H9 (cell line): ENCODE measurements at regions not wholly inside any gene's neighbourhood (a gene's known extent, or its start where the extent isn't known, plus 50 kb on each side); places are given as distances from the start of the nearest gene placed in this dataset.
"Not testable (repeated sequence)": the region's sequence is repeated elsewhere in the genome, so short reads cannot be mapped to it uniquely, and the experiment has no call there.

Source experiments
- DNase-seq: peaks from one replicate; pipeline ENCODE4 v3.0.0-alpha.2; 2017
- H2AFZ ChIP-seq: one replicate; pipeline ENCODE4 v1.6.1; 2013; ENCODE audit warnings: mild to moderate bottlenecking, low read length, control low read depth, moderate library complexity
- H2AK5ac ChIP-seq: 2 replicates; pipeline ENCODE4 v1.6.1; 2013; ENCODE audit warnings: low read length, control low read depth, mixed read lengths; ENCODE audit not compliant: insufficient read length
- H2BK120ac ChIP-seq: one replicate; pipeline ENCODE4 v1.6.1; 2013; ENCODE audit warnings: low read depth, mild to moderate bottlenecking, low read length, control low read depth, inconsistent platforms; ENCODE audit not compliant: poor library complexity, severe bottlenecking
- H2BK12ac ChIP-seq: 2 replicates; pipeline ENCODE4 v1.6.1; 2013; ENCODE audit warnings: low read length, control low read depth, mixed read lengths, low read depth; ENCODE audit not compliant: insufficient read length
- H2BK15ac ChIP-seq: 2 replicates; pipeline ENCODE4 v1.6.1; 2013; ENCODE audit warnings: low read depth, low read length, control low read depth
- H2BK20ac ChIP-seq: one replicate; pipeline ENCODE4 v1.6.1; 2013; ENCODE audit warnings: low read depth, mild to moderate bottlenecking, low read length, control low read depth, inconsistent platforms; ENCODE audit not compliant: poor library complexity, severe bottlenecking
- H2BK5ac ChIP-seq: 2 replicates; pipeline ENCODE4 v1.6.1; 2013; ENCODE audit warnings: low read length, control low read depth, mixed read lengths; ENCODE audit not compliant: insufficient read length
- H3K14ac ChIP-seq: 2 replicates; pipeline ENCODE4 v1.6.1; 2013; ENCODE audit warnings: low read length, control low read depth; ENCODE audit not compliant: insufficient read depth
- H3K18ac ChIP-seq: 2 replicates; pipeline ENCODE4 v1.6.1; 2013; ENCODE audit warnings: low read depth, mild to moderate bottlenecking, mixed read lengths, low read length, control low read depth; ENCODE audit not compliant: insufficient read length
- H3K23ac ChIP-seq: 2 replicates; pipeline ENCODE4 v1.6.1; 2013; ENCODE audit warnings: low read length, control low read depth, mixed read lengths, low read depth; ENCODE audit not compliant: insufficient read length
- H3K23me2 ChIP-seq: 2 replicates; pipeline ENCODE4 v1.6.1; 2013; ENCODE audit warnings: low read depth, mild to moderate bottlenecking, mixed read lengths, low read length, control low read depth; ENCODE audit not compliant: insufficient read length, poor library complexity, severe bottlenecking
- H3K27ac ChIP-seq: 2 replicates; pipeline ENCODE4 v1.5.1; 2013; ENCODE audit warnings: low read length, control low read depth, mixed read lengths, low read depth; ENCODE audit not compliant: insufficient read length
- H3K27me3 ChIP-seq: 2 replicates; pipeline ENCODE4 v1.6.1; 2013; ENCODE audit warnings: low read length, control low read depth, inconsistent platforms; ENCODE audit not compliant: insufficient read depth
- H3K4ac ChIP-seq: 2 replicates; pipeline ENCODE4 v1.6.1; 2013; ENCODE audit warnings: low read depth, mild to moderate bottlenecking, control low read depth, inconsistent platforms, low read length, moderate library complexity
- H3K4me1 ChIP-seq: 2 replicates; pipeline ENCODE4 v1.6.1; 2013; ENCODE audit warnings: low read length, control low read depth, inconsistent platforms; ENCODE audit not compliant: insufficient read depth
- H3K4me2 ChIP-seq: 2 replicates; pipeline ENCODE4 v1.6.1; 2013; ENCODE audit warnings: low read length, control low read depth, mixed read lengths; ENCODE audit not compliant: insufficient read length, insufficient read depth
- H3K56ac ChIP-seq: 2 replicates; pipeline ENCODE4 v1.6.1; 2013; ENCODE audit warnings: low read depth, mild to moderate bottlenecking, mixed read lengths, low read length, control low read depth; ENCODE audit not compliant: insufficient read length
- H3K79me1 ChIP-seq: 2 replicates; pipeline ENCODE4 v1.6.1; 2013; ENCODE audit warnings: low read depth, mild to moderate bottlenecking, moderate library complexity, low read length, control low read depth, inconsistent platforms; ENCODE audit not compliant: insufficient read depth, poor library complexity, severe bottlenecking
- H3K79me2 ChIP-seq: 2 replicates; pipeline ENCODE4 v1.6.1; 2013; ENCODE audit warnings: low read length, control low read depth, inconsistent platforms; ENCODE audit not compliant: insufficient read depth
- H3K9ac ChIP-seq: 2 replicates; pipeline ENCODE4 v1.6.1; 2013; ENCODE audit warnings: low read length, control low read depth, mixed read lengths; ENCODE audit not compliant: insufficient read length; ENCODE audit errors: extremely low read depth
- H3K9me3 ChIP-seq: one replicate; pipeline ENCODE4 v1.6.1; 2013; ENCODE audit warnings: low read depth, low read length, inconsistent platforms; ENCODE audit not compliant: control insufficient read depth
- H3T11ph ChIP-seq: one replicate; pipeline ENCODE4 v1.6.1; 2013; ENCODE audit warnings: mild to moderate bottlenecking, low read length, control low read depth, inconsistent platforms
- H4K20me1 ChIP-seq: one replicate; pipeline ENCODE4 v1.6.1; 2013; ENCODE audit not compliant: control insufficient read depth, insufficient read length, insufficient read depth
- H4K5ac ChIP-seq: 2 replicates; pipeline ENCODE4 v1.6.1; 2013; ENCODE audit warnings: low read depth, mild to moderate bottlenecking, mixed read lengths, low read length, control low read depth; ENCODE audit not compliant: insufficient read length
- H4K8ac ChIP-seq: replicated peaks from 2 replicates; pipeline ENCODE4 v1.6.1; 2013; ENCODE audit warnings: low read length, control low read depth, mixed read lengths, low read depth; ENCODE audit not compliant: insufficient read length
- H4K91ac ChIP-seq: 2 replicates; pipeline ENCODE4 v1.6.1; 2013; ENCODE audit warnings: low read depth, mild to moderate bottlenecking, moderate library complexity, mixed read lengths, low read length, control low read depth; ENCODE audit not compliant: insufficient read length
- H3K27ac Mint-ChIP-seq, 3 experiments: 2 replicates in 2 of 3; 3 replicates in 1 of 3; pipeline ENCODE4 v1.8.0; 2020 to 2021; ENCODE audit warnings: mixed read lengths in 3 of 3, mild to moderate bottlenecking in 1 of 3, moderate library complexity in 1 of 3
- H3K27me3 Mint-ChIP-seq: 2 replicates; pipeline ENCODE4 v1.8.0; 2021; ENCODE audit warnings: low read depth, mild to moderate bottlenecking, moderate library complexity, mixed read lengths
- H3K36me3 Mint-ChIP-seq, 3 experiments: 2 replicates in 2 of 3; 3 replicates in 1 of 3; pipeline ENCODE4 v1.8.0; 2020 to 2021; ENCODE audit warnings: low read depth in 3 of 3, mixed read lengths in 3 of 3; ENCODE audit not compliant: insufficient read depth in 1 of 3
- H3K4me1 Mint-ChIP-seq, 2 experiments: 2 replicates each; pipeline ENCODE4 v1.8.0; 2020; ENCODE audit warnings: mixed read lengths in 2 of 2
- H3K4me3 Mint-ChIP-seq, 2 experiments: 2 replicates in 1 of 2; 3 replicates in 1 of 2; pipeline ENCODE4 v1.8.0; 2020 to 2021; ENCODE audit warnings: mild to moderate bottlenecking in 2 of 2, mixed read lengths in 2 of 2, moderate library complexity in 1 of 2
- H3K9me3 Mint-ChIP-seq, 2 experiments: 2 replicates in 1 of 2; 3 replicates in 1 of 2; pipeline ENCODE4 v1.8.0; 2020; ENCODE audit warnings: mild to moderate bottlenecking in 2 of 2, mixed read lengths in 2 of 2, moderate library complexity in 1 of 2
- WGBS: extraction: QIAGEN DNeasy Blood & Tissue Kit; methylation state at CpG from one replicate; pipeline ENCODE4 v1.1.7; 2013; ENCODE audit warnings: missing lambda C conversion rate, low lambda C conversion rate, mixed read lengths; ENCODE audit not compliant: insufficient read length; ENCODE audit errors: extremely low coverage; 5-methylcytosine and 5-hydroxymethylcytosine counted together
- TF ChIP-seq, protein P1 (sequence below): fragments of 200-600 bp; sonication (generic); conservative IDR thresholded peaks from 3 replicates; pipeline ENCODE4 v1.8.0; 2021; ENCODE audit warnings: antibody characterized with exemption, mild to moderate bottlenecking

GRCh38 chr3:166613365-166613764 lies 766.7 kb downstream of the ZBBX start:
- TF ChIP-seq, protein P1, sequence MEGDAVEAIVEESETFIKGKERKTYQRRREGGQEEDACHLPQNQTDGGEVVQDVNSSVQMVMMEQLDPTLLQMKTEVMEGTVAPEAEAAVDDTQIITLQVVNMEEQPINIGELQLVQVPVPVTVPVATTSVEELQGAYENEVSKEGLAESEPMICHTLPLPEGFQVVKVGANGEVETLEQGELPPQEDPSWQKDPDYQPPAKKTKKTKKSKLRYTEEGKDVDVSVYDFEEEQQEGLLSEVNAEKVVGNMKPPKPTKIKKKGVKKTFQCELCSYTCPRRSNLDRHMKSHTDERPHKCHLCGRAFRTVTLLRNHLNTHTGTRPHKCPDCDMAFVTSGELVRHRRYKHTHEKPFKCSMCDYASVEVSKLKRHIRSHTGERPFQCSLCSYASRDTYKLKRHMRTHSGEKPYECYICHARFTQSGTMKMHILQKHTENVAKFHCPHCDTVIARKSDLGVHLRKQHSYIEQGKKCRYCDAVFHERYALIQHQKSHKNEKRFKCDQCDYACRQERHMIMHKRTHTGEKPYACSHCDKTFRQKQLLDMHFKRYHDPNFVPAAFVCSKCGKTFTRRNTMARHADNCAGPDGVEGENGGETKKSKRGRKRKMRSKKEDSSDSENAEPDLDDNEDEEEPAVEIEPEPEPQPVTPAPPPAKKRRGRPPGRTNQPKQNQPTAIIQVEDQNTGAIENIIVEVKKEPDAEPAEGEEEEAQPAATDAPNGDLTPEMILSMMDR: no peak
- Histone ChIP-seq H3K9me3 (peaks cover 6% of the 10 kb centered on the region), H3K56ac (no peak overlapping the region), H3T11ph (no peak overlapping the region), H3K23me2 (no peaks in the 10 kb centered on the region), H2AK5ac (no peak overlapping the region), H3K4ac (no peak overlapping the region), H3K18ac (no peak overlapping the region), H2BK5ac (no peak overlapping the region), H2BK15ac (no peak overlapping the region), H4K91ac (no peak overlapping the region), H2AFZ (no peak overlapping the region), H3K9ac (no peak overlapping the region), H4K8ac (no peak overlapping the region), H2BK120ac (no peak overlapping the region), H2BK20ac (no peak overlapping the region), H3K4me1 (no peaks in the 10 kb centered on the region), H3K23ac (no peak overlapping the region), H3K27ac (no peak overlapping the region), H3K79me1 (no peaks in the 10 kb centered on the region), H3K14ac (no peak overlapping the region), H3K4me2 (no peak overlapping the region), H3K27me3 (no peaks in the 10 kb centered on the region), H4K20me1 (no peaks in the 10 kb centered on the region), H3K79me2 (no peaks in the 10 kb centered on the region), H4K5ac (no peak overlapping the region), H2BK12ac (no peak overlapping the region)
- Mint-ChIP-seq H3K4me3 (no peak overlapping the region), H3K9me3 (peaks cover 9 to 16% of the 10 kb centered on the region in 2 experiments), H3K27me3 (no peaks in the 10 kb centered on the region), H3K36me3 (peaks cover 0 to 16% (median 2%) of the 10 kb centered on the region in 3 experiments; a peak in 4 of 7 replicates), H3K27ac (no peak overlapping the region), H3K4me1 (peaks cover 14 to 15% of the 10 kb centered on the region in 2 experiments)
- no CpG with 5 or more reads among the region's 1 CpG for WGBS
- no peak for DNase-seq

DNA sequence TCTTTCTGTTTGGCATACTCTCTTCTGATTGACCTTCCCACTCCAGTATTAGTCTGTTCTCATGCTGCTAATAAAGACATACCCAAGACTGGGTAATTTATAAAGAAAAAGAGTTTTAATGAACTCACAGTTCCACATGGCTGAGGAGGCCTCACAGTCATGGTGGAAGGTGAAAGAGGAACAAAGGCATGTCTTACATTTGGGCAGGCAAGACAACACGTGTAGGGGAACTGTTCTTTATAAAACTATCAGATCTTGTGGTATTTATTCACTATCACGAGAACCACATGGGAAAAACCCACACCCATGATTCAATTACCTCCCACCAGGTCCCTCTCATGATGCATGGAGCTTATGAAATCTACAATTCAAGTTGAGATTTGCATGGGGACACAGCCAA lies 767.3 kb downstream of the ZBBX start:
- not testable (repeated sequence) for H2BK5ac ChIP-seq, H3T11ph ChIP-seq, H3K4me1 ChIP-seq, H3K14ac ChIP-seq, H3K27me3 ChIP-seq, H2AFZ ChIP-seq, H3K56ac ChIP-seq, H3K9me3 ChIP-seq, H3K27me3 Mint-ChIP-seq, H3K27ac ChIP-seq, H3K9ac ChIP-seq, H4K8ac ChIP-seq, H2BK20ac ChIP-seq, H4K5ac ChIP-seq, H2BK15ac ChIP-seq, H3K79me2 ChIP-seq, H2BK120ac ChIP-seq, H3K4me3 Mint-ChIP-seq, H2BK12ac ChIP-seq, H3K23me2 ChIP-seq, H2AK5ac ChIP-seq, H3K79me1 ChIP-seq, H3K4me2 ChIP-seq, H4K91ac ChIP-seq, H4K20me1 ChIP-seq, DNase-seq, H3K27ac Mint-ChIP-seq, H3K23ac ChIP-seq, H3K18ac ChIP-seq, H3K4ac ChIP-seq
- H3K9me3 Mint-ChIP-seq: peaks cover 8 to 12% of the 10 kb centered on the region in 2 experiments
- H3K4me1 Mint-ChIP-seq: peaks cover 14 to 15% of the 10 kb centered on the region in 2 experiments
- H3K36me3 Mint-ChIP-seq: peaks cover 0 to 11% (median 2%) of the 10 kb centered on the region in 3 experiments; a peak in 4 of 7 replicates
- WGBS: no CpG with 5 or more reads among the region's 2 CpGs
